A549 (cell line): ENCODE measurements at regions not wholly inside any gene's neighbourhood (a gene's known extent, or its start where the extent isn't known, plus 50 kb on each side); places are given as distances from the start of the nearest gene placed in this dataset.

Experiments used
- ATAC-seq, 2 experiments: fragments of 200-7000 bp in 1 of 2; fragments of >200 bp in 1 of 2; cut with Nextera tagmentation in 1 of 2; cut with Tn5 transposase in 1 of 2; 3 replicates each; pipeline versions ENCODE4 v1.8.0 to v1.9.1; 2018 to 2020; ENCODE audit warnings: mild to moderate bottlenecking in 1 of 2, moderate library complexity in 1 of 2
- CTCF ChIA-PET: fragments of 300-600 bp; sonication (Branson Sonifier 250); formaldehyde crosslinking; extraction: SDS; loops from one replicate; lab custom pipeline; 2021; ENCODE audit warnings: antibody characterized with exemption, inconsistent platforms; lab: Yijun Ruan, JAX
- POLR2A ChIA-PET: fragments of 350-600 bp; formaldehyde crosslinking; extraction: SDS; loops from one replicate; lab custom pipeline; 2021; ENCODE audit warnings: antibody characterized with exemption, inconsistent platforms; lab: Yijun Ruan, JAX
- DNase-seq, 2 experiments: peaks; one replicate each; pipeline versions ENCODE4 v3.0.0 to v3.0.0-alpha.2; 2011 to 2016; ENCODE audit warnings: low read depth in 1 of 2, low spot score in 1 of 2
- FAIRE-seq: peaks from 2 replicates; lab custom pipeline; 2011; peaks lifted over from hg19 to GRCh38; lab: Jason Lieb, UNC
- H3K27ac ChIP-seq, 2 experiments: fragments of >200 bp; sonication (Bioruptor Twin); formaldehyde crosslinking; 3 replicates each; pipeline ENCODE4 v1.5.1; 2016 to 2017
- H3K4me1 ChIP-seq: fragments of >200 bp; sonication (Bioruptor Twin); formaldehyde crosslinking; 3 replicates; pipeline ENCODE4 v1.6.1; 2016
- H3K4me2 ChIP-seq: fragments of >200 bp; sonication (Bioruptor Twin); formaldehyde crosslinking; 3 replicates; pipeline ENCODE4 v1.6.1; 2016
- H3K4me3 ChIP-seq: fragments of >200 bp; sonication (Bioruptor Twin); formaldehyde crosslinking; 3 replicates; pipeline ENCODE4 v1.5.1; 2016
- H3K9me3 ChIP-seq: fragments of >200 bp; sonication (Bioruptor Twin); formaldehyde crosslinking; 3 replicates; pipeline ENCODE4 v1.6.1; 2016
- EP300 ChIP-seq, 2 experiments: fragments of >200 bp; sonication (Bioruptor Twin); formaldehyde crosslinking; IDR thresholded peaks; 2 replicates in 1 of 2; 3 replicates in 1 of 2; pipeline ENCODE4 v1.6.1; 2016 to 2017
- FOSB ChIP-seq: fragments of 250-450 bp; sonication (Bioruptor Pico); IDR thresholded peaks from 2 replicates; pipeline ENCODE4 v1.5.0; 2020; ENCODE audit warnings: mild to moderate bottlenecking, moderate library complexity
- FOXS1 ChIP-seq: fragments of 250-450 bp; sonication (Bioruptor Pico); IDR thresholded peaks from 2 replicates; pipeline ENCODE4 v1.5.0; 2020; ENCODE audit warnings: mild to moderate bottlenecking, moderate library complexity
- GATA3 ChIP-seq: IDR thresholded peaks from 2 replicates; pipeline ENCODE4 v1.6.1; 2012; ENCODE audit warnings: borderline replicate concordance
- HOXA7 ChIP-seq: fragments of 250-450 bp; sonication (Bioruptor Pico); IDR thresholded peaks from 2 replicates; pipeline ENCODE4 v1.5.0; 2020; ENCODE audit warnings: mild to moderate bottlenecking, moderate library complexity
- JUNB ChIP-seq: fragments of >200 bp; sonication (Bioruptor Twin); formaldehyde crosslinking; IDR thresholded peaks from 2 replicates; pipeline ENCODE4 v1.6.1; 2016
- KDM5A ChIP-seq: fragments of 200-600 bp; sonication (generic); IDR thresholded peaks from 2 replicates; pipeline ENCODE4 v1.6.1; 2016; ENCODE audit warnings: antibody characterized with exemption, mild to moderate bottlenecking
- MAFK ChIP-seq: fragments of 450-650 bp; IDR thresholded peaks from 2 replicates; pipeline ENCODE4 v1.6.1; 2014; ENCODE audit not compliant: partially characterized antibody
- MYC ChIP-seq: IDR thresholded peaks from 2 replicates; pipeline ENCODE4 v1.6.1; 2012; ENCODE audit warnings: mild to moderate bottlenecking, inconsistent platforms, low read length, improper control_type of control experiment, borderline replicate concordance
- POLR2A ChIP-seq: IDR thresholded peaks from 2 replicates; pipeline ENCODE4 v1.6.1; 2012; ENCODE audit warnings: mild to moderate bottlenecking, low read length
- RAD21 ChIP-seq, 2 experiments: fragments of >200 bp in 1 of 2; sonication (Bioruptor Twin) in 1 of 2; formaldehyde crosslinking in 1 of 2; IDR thresholded peaks in 1 of 2; conservative IDR thresholded peaks in 1 of 2; 2 replicates in 1 of 2; 3 replicates in 1 of 2; pipeline ENCODE4 v1.6.1; 2012 to 2018; ENCODE audit warnings: inconsistent platforms in 1 of 2
- RARB ChIP-seq: fragments of 250-450 bp; sonication (Bioruptor Pico); IDR thresholded peaks from 2 replicates; pipeline ENCODE4 v1.8.0; 2021; ENCODE audit warnings: mild to moderate bottlenecking, moderate library complexity
- RCOR1 ChIP-seq: fragments of 150-350 bp; IDR thresholded peaks from 2 replicates; pipeline ENCODE4 v1.6.1; 2014; ENCODE audit warnings: antibody characterized with exemption, low read length, low read depth
- ZC3H11A ChIP-seq: fragments of 450-650 bp; IDR thresholded peaks from 2 replicates; pipeline ENCODE4 v1.6.1; 2014; ENCODE audit warnings: antibody characterized with exemption, mild to moderate bottlenecking
- ZNF302 ChIP-seq: fragments of 250-450 bp; sonication (Bioruptor Pico); IDR thresholded peaks from 2 replicates; pipeline ENCODE4 v1.9.0; 2021; ENCODE audit warnings: inconsistent platforms, mild to moderate bottlenecking, moderate library complexity
- WGBS: methylation state at CpG from one replicate; pipeline ENCODE4 v1.1.6; 2017; ENCODE audit errors: missing lambda C conversion rate; 5-methylcytosine and 5-hydroxymethylcytosine counted together
- TF ChIP-seq, protein P1 (sequence below): fragments of 450-650 bp; IDR thresholded peaks from 2 replicates; pipeline ENCODE4 v1.6.1; 2014; ENCODE audit warnings: antibody characterized with exemption
- TF ChIP-seq, protein P2 (sequence below): IDR thresholded peaks from 2 replicates; pipeline ENCODE4 v1.6.1; 2012
- TF ChIP-seq, protein P3 (sequence below): fragments of 150-350 bp; IDR thresholded peaks from 2 replicates; pipeline ENCODE4 v1.6.1; 2014; ENCODE audit warnings: low read depth, mild to moderate bottlenecking, low read length
- TF ChIP-seq, protein P4 (sequence below): fragments of 200-600 bp; sonication (generic); IDR thresholded peaks from 2 replicates; pipeline ENCODE4 v1.6.1; 2016; ENCODE audit warnings: antibody characterized with exemption, mild to moderate bottlenecking, moderate library complexity

DNA sequence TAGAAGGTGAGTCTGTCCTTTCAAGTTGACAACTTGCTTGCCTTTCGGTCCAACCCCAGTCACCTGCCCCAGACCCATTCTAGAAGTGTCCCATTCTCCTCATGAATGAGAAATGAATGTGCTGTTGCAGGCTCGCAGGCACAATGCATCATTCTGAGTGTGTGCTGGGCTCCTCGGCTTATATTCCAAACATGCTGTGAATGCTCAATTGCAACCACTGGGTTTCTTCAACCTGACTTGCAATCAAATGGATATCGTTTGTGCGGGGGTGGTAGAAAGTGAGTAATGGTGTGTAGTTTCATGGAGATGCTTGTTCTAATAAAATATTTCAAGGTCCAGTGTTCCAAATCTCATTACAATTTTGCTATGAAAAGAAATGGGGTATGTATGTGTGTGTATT, 256.6 kb upstream of the IL12B start:
- Histone ChIP-seq H3K27ac (no peak overlapping the region), H3K4me1 (peaks cover 44% of the 10 kb centered on the region), H3K9me3 (peaks cover 11% of the 10 kb centered on the region; the same call in 1 of the 3 replicates), H3K4me3 (no peak overlapping the region), H3K4me2 (no peak overlapping the region)
- no peak for ATAC-seq
- FAIRE-seq, result no peak
- ChIA-PET CTCF (interaction anchor here (1.2 kb wide), 1 partner anchor 142 kb away, joined by 3 read pairs; no protein-coding TSS in a partner anchor), POLR2A (no interaction called here)
- TF ChIP-seq MAFK (no peak), RCOR1 (no peak), RAD21 (conservative IDR thresholded peaks at IDR 0.05 in 1 of 2, IDR thresholded peaks at IDR 0.05 in 1 of 2) (no peak), KDM5A (no peak), MYC (no peak), ZNF302 (CRISPR knock-in tag) (no peak), EP300 (IDR thresholded peaks at IDR 0.05) (no peak)
- TF ChIP-seq, protein P1, sequence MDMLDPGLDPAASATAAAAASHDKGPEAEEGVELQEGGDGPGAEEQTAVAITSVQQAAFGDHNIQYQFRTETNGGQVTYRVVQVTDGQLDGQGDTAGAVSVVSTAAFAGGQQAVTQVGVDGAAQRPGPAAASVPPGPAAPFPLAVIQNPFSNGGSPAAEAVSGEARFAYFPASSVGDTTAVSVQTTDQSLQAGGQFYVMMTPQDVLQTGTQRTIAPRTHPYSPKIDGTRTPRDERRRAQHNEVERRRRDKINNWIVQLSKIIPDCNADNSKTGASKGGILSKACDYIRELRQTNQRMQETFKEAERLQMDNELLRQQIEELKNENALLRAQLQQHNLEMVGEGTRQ, result no peak
- TF ChIP-seq, protein P2, sequence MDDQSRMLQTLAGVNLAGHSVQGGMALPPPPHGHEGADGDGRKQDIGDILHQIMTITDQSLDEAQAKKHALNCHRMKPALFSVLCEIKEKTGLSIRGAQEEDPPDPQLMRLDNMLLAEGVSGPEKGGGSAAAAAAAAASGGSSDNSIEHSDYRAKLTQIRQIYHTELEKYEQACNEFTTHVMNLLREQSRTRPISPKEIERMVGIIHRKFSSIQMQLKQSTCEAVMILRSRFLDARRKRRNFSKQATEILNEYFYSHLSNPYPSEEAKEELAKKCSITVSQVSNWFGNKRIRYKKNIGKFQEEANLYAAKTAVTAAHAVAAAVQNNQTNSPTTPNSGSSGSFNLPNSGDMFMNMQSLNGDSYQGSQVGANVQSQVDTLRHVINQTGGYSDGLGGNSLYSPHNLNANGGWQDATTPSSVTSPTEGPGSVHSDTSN, result no peak
- 89% methylated on average over 5 of the region's 5 CpGs for WGBS
- DNase-seq, result no peak

DNA sequence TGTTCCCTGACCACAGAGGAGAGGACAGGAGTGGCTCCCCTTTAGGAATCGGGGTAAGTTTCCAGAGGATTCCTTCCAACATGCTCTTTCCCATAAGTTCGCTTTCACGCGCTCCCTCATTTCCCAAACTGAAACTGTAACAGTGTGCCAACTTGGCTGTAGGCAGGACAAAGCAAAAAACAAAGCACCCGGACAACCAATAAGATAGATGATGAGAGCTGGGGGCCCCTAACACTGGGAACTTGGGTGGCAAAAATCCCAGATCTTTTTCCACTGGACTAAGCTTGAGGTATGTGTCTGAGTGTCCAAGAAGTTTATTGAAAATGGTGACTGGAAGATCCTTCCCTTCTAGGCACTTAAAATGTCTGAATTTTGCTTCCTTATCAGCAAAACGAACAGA, 258.7 kb upstream of the IL12B start:
- TF ChIP-seq JUNB, result no peak
- TF ChIP-seq, protein P3, sequence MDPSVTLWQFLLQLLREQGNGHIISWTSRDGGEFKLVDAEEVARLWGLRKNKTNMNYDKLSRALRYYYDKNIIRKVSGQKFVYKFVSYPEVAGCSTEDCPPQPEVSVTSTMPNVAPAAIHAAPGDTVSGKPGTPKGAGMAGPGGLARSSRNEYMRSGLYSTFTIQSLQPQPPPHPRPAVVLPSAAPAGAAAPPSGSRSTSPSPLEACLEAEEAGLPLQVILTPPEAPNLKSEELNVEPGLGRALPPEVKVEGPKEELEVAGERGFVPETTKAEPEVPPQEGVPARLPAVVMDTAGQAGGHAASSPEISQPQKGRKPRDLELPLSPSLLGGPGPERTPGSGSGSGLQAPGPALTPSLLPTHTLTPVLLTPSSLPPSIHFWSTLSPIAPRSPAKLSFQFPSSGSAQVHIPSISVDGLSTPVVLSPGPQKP, result no peak
- TF ChIP-seq POLR2A, result no peak
- no peak for TF ChIP-seq FOXS1 (CRISPR knock-in tag)
- TF ChIP-seq GATA3, result no peak
- no peak for TF ChIP-seq ZNF302 (CRISPR knock-in tag)
- TF ChIP-seq, protein P4, sequence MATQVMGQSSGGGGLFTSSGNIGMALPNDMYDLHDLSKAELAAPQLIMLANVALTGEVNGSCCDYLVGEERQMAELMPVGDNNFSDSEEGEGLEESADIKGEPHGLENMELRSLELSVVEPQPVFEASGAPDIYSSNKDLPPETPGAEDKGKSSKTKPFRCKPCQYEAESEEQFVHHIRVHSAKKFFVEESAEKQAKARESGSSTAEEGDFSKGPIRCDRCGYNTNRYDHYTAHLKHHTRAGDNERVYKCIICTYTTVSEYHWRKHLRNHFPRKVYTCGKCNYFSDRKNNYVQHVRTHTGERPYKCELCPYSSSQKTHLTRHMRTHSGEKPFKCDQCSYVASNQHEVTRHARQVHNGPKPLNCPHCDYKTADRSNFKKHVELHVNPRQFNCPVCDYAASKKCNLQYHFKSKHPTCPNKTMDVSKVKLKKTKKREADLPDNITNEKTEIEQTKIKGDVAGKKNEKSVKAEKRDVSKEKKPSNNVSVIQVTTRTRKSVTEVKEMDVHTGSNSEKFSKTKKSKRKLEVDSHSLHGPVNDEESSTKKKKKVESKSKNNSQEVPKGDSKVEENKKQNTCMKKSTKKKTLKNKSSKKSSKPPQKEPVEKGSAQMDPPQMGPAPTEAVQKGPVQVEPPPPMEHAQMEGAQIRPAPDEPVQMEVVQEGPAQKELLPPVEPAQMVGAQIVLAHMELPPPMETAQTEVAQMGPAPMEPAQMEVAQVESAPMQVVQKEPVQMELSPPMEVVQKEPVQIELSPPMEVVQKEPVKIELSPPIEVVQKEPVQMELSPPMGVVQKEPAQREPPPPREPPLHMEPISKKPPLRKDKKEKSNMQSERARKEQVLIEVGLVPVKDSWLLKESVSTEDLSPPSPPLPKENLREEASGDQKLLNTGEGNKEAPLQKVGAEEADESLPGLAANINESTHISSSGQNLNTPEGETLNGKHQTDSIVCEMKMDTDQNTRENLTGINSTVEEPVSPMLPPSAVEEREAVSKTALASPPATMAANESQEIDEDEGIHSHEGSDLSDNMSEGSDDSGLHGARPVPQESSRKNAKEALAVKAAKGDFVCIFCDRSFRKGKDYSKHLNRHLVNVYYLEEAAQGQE, result no peak
- no peak for TF ChIP-seq HOXA7 (CRISPR knock-in tag)
- no peak for TF ChIP-seq ZC3H11A
- no peak for TF ChIP-seq FOSB (CRISPR knock-in tag)
- no peak for TF ChIP-seq RARB (CRISPR knock-in tag)
- Histone ChIP-seq H3K27ac (no peak overlapping the region), H3K4me3 (no peak overlapping the region), H3K4me1 (peaks cover 25% of the 10 kb centered on the region), H3K4me2 (no peak overlapping the region), H3K9me3 (peaks cover 4% of the 10 kb centered on the region; the same call in 1 of the 3 replicates)
- CTCF ChIA-PET, result interaction anchor here (0.6 to 2.1 kb wide), 2 partner anchors 9 to 144 kb away, joined by 3 to 11 read pairs; no protein-coding TSS in a partner anchor
- 84% methylated on average over 6 of the region's 6 CpGs for WGBS
- DNase-seq (no peak), ATAC-seq (no peak), FAIRE-seq (no peak)
- POLR2A ChIA-PET, result no interaction called here
